ENCODE measurements at regions not wholly inside any gene's neighbourhood (a gene's known extent, or its start where the extent isn't known, plus 50 kb on each side); places are given as distances from the start of the nearest gene placed in this dataset.

DNA sequence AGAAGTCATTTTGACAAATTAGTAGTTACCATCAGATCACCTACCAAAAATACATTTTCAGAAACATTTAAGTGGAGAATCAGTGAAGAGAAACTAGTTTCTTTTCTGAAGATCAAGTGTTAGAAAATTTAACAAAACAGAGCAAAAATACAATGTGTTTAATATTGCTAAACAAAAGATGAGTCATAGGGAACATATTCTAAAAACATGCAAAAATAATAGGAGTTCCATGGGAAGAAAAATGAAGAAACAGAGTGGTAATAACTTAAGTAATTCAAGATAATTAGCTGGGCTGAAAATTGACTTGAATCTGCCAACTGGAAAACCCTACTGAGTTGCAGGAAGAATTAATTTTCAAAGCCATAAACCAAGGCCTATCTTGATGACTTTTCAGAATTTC is 111.5 kb upstream of the KITLG start:
- H3K36me3 Mint-ChIP-seq (ENCODE audit: unreplicated experiment): no peaks in the 10 kb centered on the region
- no peak overlapping the region for H3K27ac Mint-ChIP-seq (ENCODE audit: unreplicated experiment)
- H3K9me3 Mint-ChIP-seq (ENCODE audit: unreplicated experiment): peaks cover 10% of the 10 kb centered on the region
- peaks cover 4% of the 10 kb centered on the region for H3K4me1 Mint-ChIP-seq (ENCODE audit: unreplicated experiment)
- TF ChIP-seq, protein P1, sequence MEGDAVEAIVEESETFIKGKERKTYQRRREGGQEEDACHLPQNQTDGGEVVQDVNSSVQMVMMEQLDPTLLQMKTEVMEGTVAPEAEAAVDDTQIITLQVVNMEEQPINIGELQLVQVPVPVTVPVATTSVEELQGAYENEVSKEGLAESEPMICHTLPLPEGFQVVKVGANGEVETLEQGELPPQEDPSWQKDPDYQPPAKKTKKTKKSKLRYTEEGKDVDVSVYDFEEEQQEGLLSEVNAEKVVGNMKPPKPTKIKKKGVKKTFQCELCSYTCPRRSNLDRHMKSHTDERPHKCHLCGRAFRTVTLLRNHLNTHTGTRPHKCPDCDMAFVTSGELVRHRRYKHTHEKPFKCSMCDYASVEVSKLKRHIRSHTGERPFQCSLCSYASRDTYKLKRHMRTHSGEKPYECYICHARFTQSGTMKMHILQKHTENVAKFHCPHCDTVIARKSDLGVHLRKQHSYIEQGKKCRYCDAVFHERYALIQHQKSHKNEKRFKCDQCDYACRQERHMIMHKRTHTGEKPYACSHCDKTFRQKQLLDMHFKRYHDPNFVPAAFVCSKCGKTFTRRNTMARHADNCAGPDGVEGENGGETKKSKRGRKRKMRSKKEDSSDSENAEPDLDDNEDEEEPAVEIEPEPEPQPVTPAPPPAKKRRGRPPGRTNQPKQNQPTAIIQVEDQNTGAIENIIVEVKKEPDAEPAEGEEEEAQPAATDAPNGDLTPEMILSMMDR (IDR thresholded peaks at IDR 0.05): no peak
- H3K4me3 Mint-ChIP-seq (ENCODE audit: unreplicated experiment): no peak overlapping the region
- H3K27me3 Mint-ChIP-seq (ENCODE audit: unreplicated experiment): no peaks in the 10 kb centered on the region
- no peak for DNase-seq (ENCODE audit: extremely low spot score, unreplicated experiment)

- Mint-ChIP-seq H3K27me3 (ENCODE audit: unreplicated experiment) (no peaks in the 10 kb centered on the region), H3K27ac (ENCODE audit: unreplicated experiment) (no peak overlapping the region), H3K4me1 (ENCODE audit: unreplicated experiment) (no peaks in the 10 kb centered on the region), H3K9me3 (ENCODE audit: unreplicated experiment) (no peaks in the 10 kb centered on the region), H3K4me3 (ENCODE audit: unreplicated experiment) (no peak overlapping the region), H3K36me3 (ENCODE audit: unreplicated experiment) (no peaks in the 10 kb centered on the region)
- no peak for DNase-seq (ENCODE audit: extremely low spot score, unreplicated experiment)
- TF ChIP-seq, protein P1 (IDR thresholded peaks at IDR 0.05): no peak
Observed at GRCh38 chr12:88684610-88685009, 104.3 kb upstream of the KITLG start.

DNA sequence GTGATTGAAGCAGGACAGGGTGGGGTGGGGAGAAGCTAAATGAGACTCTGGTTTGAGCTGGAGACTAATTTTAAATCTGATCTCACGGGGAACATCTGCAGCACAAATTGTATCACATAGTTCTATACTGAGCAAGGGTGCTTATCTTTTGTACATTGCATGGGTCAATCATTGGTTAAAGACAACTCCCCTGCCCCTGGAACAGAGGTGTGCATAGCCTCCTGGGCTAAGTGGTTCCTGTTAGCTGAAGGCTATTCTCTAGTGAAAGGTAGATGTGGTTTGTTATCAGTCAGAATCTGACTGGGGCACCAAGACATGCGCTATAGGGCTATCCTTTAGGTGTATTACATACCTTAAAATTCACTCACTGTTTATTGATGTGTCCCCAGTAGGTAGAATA is 103.9 kb upstream of the KITLG start:
- no peaks in the 10 kb centered on the region for H3K9me3 Mint-ChIP-seq (ENCODE audit: unreplicated experiment)
- H3K27me3 Mint-ChIP-seq (ENCODE audit: unreplicated experiment): no peaks in the 10 kb centered on the region
- no peak overlapping the region for H3K4me3 Mint-ChIP-seq (ENCODE audit: unreplicated experiment)
- H3K36me3 Mint-ChIP-seq (ENCODE audit: unreplicated experiment): no peaks in the 10 kb centered on the region
- TF ChIP-seq, protein P1 (IDR thresholded peaks at IDR 0.05): no peak
- no peak for DNase-seq (ENCODE audit: extremely low spot score, unreplicated experiment)
- H3K27ac Mint-ChIP-seq (ENCODE audit: unreplicated experiment): no peak overlapping the region
- no peaks in the 10 kb centered on the region for H3K4me1 Mint-ChIP-seq (ENCODE audit: unreplicated experiment)

DNA sequence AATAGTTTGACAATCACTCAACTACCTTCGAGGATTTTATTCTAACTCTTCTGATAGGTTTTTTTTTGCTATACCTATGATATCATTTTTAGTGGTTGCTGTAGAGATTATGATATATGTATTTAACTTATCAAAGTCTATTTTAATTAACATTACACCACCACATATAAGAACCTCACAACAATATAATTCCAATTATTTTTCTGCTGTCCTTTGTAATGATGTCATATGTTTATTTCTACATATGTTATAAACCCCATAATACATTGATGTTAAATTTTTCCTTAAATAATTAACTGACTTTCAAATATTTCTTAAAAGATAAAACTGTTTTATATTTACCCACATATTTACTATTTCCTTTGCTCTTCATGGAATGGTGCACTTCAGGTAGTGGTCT is 103.4 kb upstream of the KITLG start:
- DNase-seq (ENCODE audit: extremely low spot score, unreplicated experiment): no peak
- Mint-ChIP-seq H3K4me1 (ENCODE audit: unreplicated experiment) (no peaks in the 10 kb centered on the region), H3K36me3 (ENCODE audit: unreplicated experiment) (no peaks in the 10 kb centered on the region), H3K9me3 (ENCODE audit: unreplicated experiment) (no peaks in the 10 kb centered on the region), H3K27ac (ENCODE audit: unreplicated experiment) (no peak overlapping the region), H3K4me3 (ENCODE audit: unreplicated experiment) (no peak overlapping the region), H3K27me3 (ENCODE audit: unreplicated experiment) (no peaks in the 10 kb centered on the region)
- TF ChIP-seq, protein P1 (IDR thresholded peaks at IDR 0.05): no peak

DNA sequence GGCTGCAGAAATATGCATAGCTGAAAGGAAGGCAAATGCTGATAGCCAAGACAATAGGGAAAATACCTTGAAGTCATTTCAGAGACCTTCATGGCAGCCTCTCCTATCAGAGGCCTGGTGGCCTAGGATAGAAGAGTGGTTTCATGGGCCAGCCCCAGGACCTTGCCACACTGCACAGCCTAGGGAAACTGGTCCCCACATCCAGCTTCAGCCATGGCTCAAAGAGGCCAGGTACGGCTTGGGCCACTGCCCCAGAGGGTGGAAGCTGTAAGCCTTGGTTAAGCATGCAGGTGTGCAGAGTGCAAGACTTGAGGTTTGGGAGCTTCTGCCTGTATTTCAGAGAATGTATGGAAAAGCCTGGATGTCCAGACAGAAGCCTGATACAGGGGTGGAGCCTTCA is 101.0 kb upstream of the KITLG start:
- Mint-ChIP-seq H3K27me3 (ENCODE audit: unreplicated experiment) (no peaks in the 10 kb centered on the region), H3K9me3 (ENCODE audit: unreplicated experiment) (no peaks in the 10 kb centered on the region), H3K4me1 (ENCODE audit: unreplicated experiment) (no peaks in the 10 kb centered on the region), H3K36me3 (ENCODE audit: unreplicated experiment) (no peaks in the 10 kb centered on the region), H3K27ac (ENCODE audit: unreplicated experiment) (no peak overlapping the region), H3K4me3 (ENCODE audit: unreplicated experiment) (no peak overlapping the region)
- TF ChIP-seq, protein P1 (IDR thresholded peaks at IDR 0.05): no peak
- DNase-seq (ENCODE audit: extremely low spot score, unreplicated experiment): no peak
